Mesenchymal stem cell (in vitro differentiated cells and primary cell): ENCODE measurements at regions not wholly inside any gene's neighbourhood (a gene's known extent, or its start where the extent isn't known, plus 50 kb on each side); places are given as distances from the start of the nearest gene placed in this dataset.

Source experiments
- DNase-seq: peaks from one replicate; pipeline ENCODE4 v3.0.0-alpha.2; 2013
- H2AFZ ChIP-seq: one replicate; pipeline ENCODE4 v1.6.1; 2013; ENCODE audit warnings: low read depth, mild to moderate bottlenecking, control low read depth, inconsistent platforms, low read length, moderate library complexity
- H2AK5ac ChIP-seq: 2 replicates; pipeline ENCODE4 v1.6.1; 2013; ENCODE audit warnings: low read length, moderate library complexity, mild to moderate bottlenecking, inconsistent platforms; ENCODE audit not compliant: severe bottlenecking
- H2BK120ac ChIP-seq: one replicate; pipeline ENCODE4 v1.6.1; 2013; ENCODE audit warnings: low read depth, mild to moderate bottlenecking, inconsistent platforms, low read length, moderate library complexity
- H2BK12ac ChIP-seq, 2 experiments: one replicate each; pipeline ENCODE4 v1.6.1; 2013; ENCODE audit warnings: inconsistent platforms in 2 of 2, low read length in 2 of 2, mild to moderate bottlenecking in 2 of 2, moderate library complexity in 2 of 2, control low read depth in 1 of 2
- H2BK15ac ChIP-seq: one replicate; pipeline ENCODE4 v1.6.1; 2013; ENCODE audit warnings: mild to moderate bottlenecking, low read depth, inconsistent platforms; ENCODE audit not compliant: poor library complexity, severe bottlenecking
- H2BK5ac ChIP-seq: 2 replicates; pipeline ENCODE4 v1.6.1; 2013; ENCODE audit warnings: low read depth, mild to moderate bottlenecking, low read length, control low read depth, inconsistent platforms; ENCODE audit not compliant: poor library complexity, severe bottlenecking
- H3K14ac ChIP-seq, 2 experiments: one replicate each; pipeline ENCODE4 v1.6.1; 2013; ENCODE audit warnings: inconsistent platforms in 2 of 2, low read length in 2 of 2, control low read depth in 1 of 2, mild to moderate bottlenecking in 1 of 2, moderate library complexity in 1 of 2
- H3K18ac ChIP-seq, 2 experiments: one replicate each; pipeline ENCODE4 v1.6.1; 2013; ENCODE audit warnings: inconsistent platforms in 2 of 2, low read length in 2 of 2, control low read depth in 1 of 2, low read depth in 1 of 2, mild to moderate bottlenecking in 1 of 2
- H3K23ac ChIP-seq, 2 experiments: one replicate each; pipeline ENCODE4 v1.6.1; 2013; ENCODE audit warnings: inconsistent platforms in 2 of 2, low read length in 2 of 2, mild to moderate bottlenecking in 2 of 2, moderate library complexity in 2 of 2, control low read depth in 1 of 2
- H3K27ac ChIP-seq: 2 replicates; pipeline ENCODE4 v1.5.1; 2013; ENCODE audit warnings: mild to moderate bottlenecking, moderate library complexity, low read length, control low read depth, inconsistent platforms; ENCODE audit not compliant: poor library complexity, severe bottlenecking
- H3K27me3 ChIP-seq, 2 experiments: 2 replicates each; pipeline versions ENCODE4 v1.6.1 to v1.7.0; 2013; ENCODE audit warnings: low read length in 2 of 2, mild to moderate bottlenecking in 2 of 2, moderate library complexity in 2 of 2, control low read depth in 1 of 2, inconsistent platforms in 1 of 2; ENCODE audit not compliant: control insufficient read depth in 1 of 2, insufficient read depth in 1 of 2
- H3K36me3 ChIP-seq, 2 experiments: 2 replicates each; pipeline versions ENCODE4 v1.6.1 to v1.7.0; 2013; ENCODE audit warnings: low read length in 2 of 2, control low read depth in 1 of 2, inconsistent platforms in 1 of 2, low read depth in 1 of 2, mild to moderate bottlenecking in 1 of 2; ENCODE audit not compliant: insufficient read depth in 2 of 2, control insufficient read depth in 1 of 2
- H3K4ac ChIP-seq, 2 experiments: one replicate each; pipeline ENCODE4 v1.6.1; 2013; ENCODE audit warnings: inconsistent platforms in 2 of 2, low read length in 2 of 2, mild to moderate bottlenecking in 2 of 2, moderate library complexity in 2 of 2, control low read depth in 1 of 2, low read depth in 1 of 2
- H3K4me1 ChIP-seq: 2 replicates; pipeline ENCODE4 v1.6.1; 2013; ENCODE audit warnings: low read depth, low read length, control low read depth; ENCODE audit not compliant: control insufficient read depth, insufficient read depth
- H3K4me2 ChIP-seq: 2 replicates; pipeline ENCODE4 v1.6.1; 2013; ENCODE audit warnings: low read length, mild to moderate bottlenecking, inconsistent platforms; ENCODE audit not compliant: poor library complexity, severe bottlenecking
- H3K4me3 ChIP-seq, 2 experiments: 2 replicates each; pipeline versions ENCODE4 v1.5.1 to v1.7.0; 2013; ENCODE audit warnings: low read length in 2 of 2, mild to moderate bottlenecking in 2 of 2, control low read depth in 1 of 2, low read depth in 1 of 2; ENCODE audit not compliant: insufficient read depth in 1 of 2
- H3K79me1 ChIP-seq: replicated peaks from 2 replicates; pipeline ENCODE4 v1.6.1; 2013; ENCODE audit warnings: mild to moderate bottlenecking, control low read depth, low read length, inconsistent platforms; ENCODE audit not compliant: poor library complexity, severe bottlenecking
- H3K9ac ChIP-seq: 2 replicates; pipeline ENCODE4 v1.7.0; 2013; ENCODE audit warnings: mild to moderate bottlenecking, low read length, moderate library complexity
- H3K9me3 ChIP-seq: 2 replicates; pipeline ENCODE4 v1.7.0; 2013; ENCODE audit warnings: mild to moderate bottlenecking, low read length; ENCODE audit not compliant: control insufficient read depth
- H4K8ac ChIP-seq: one replicate; pipeline ENCODE4 v1.6.1; 2013; ENCODE audit warnings: inconsistent platforms, mild to moderate bottlenecking, low read length, moderate library complexity
- H4K91ac ChIP-seq: one replicate; pipeline ENCODE4 v1.6.1; 2013; ENCODE audit warnings: mild to moderate bottlenecking, low read length, inconsistent platforms
- WGBS: methylation state at CpG from one replicate; pipeline ENCODE4 v1.1.7; 2013; ENCODE audit warnings: mixed read lengths; 5-methylcytosine and 5-hydroxymethylcytosine counted together

GRCh38 chr6:66940003-66940402 is 1233.0 kb upstream of the EYS start:
- no peak overlapping the region for H3K9ac ChIP-seq
- no peak overlapping the region for H2BK5ac ChIP-seq
- no peak overlapping the region for H3K4me3 ChIP-seq
- H3K4me1 ChIP-seq: no peaks in the 10 kb centered on the region
- H3K4ac ChIP-seq: no peak overlapping the region
- H2AK5ac ChIP-seq: no peak overlapping the region
- no peaks in the 10 kb centered on the region for H3K79me1 ChIP-seq
- no peak for DNase-seq
- no peak overlapping the region for H3K27ac ChIP-seq
- no peak overlapping the region for H2BK120ac ChIP-seq
- H3K4me2 ChIP-seq: no peak overlapping the region
- no peak overlapping the region for H3K23ac ChIP-seq
- H2BK12ac ChIP-seq: no peak overlapping the region
- WGBS: no CpG with 5 or more reads among the region's 2 CpGs
- H3K18ac ChIP-seq: no peak overlapping the region
- H4K91ac ChIP-seq: no peak overlapping the region
- H3K9me3 ChIP-seq: peaks cover 6% of the 10 kb centered on the region
- H3K14ac ChIP-seq: no peak overlapping the region
- no peaks in the 10 kb centered on the region for H3K27me3 ChIP-seq
- H2AFZ ChIP-seq: no peak overlapping the region
- H3K36me3 ChIP-seq: no peaks in the 10 kb centered on the region
- no peak overlapping the region for H2BK15ac ChIP-seq
- H4K8ac ChIP-seq: no peak overlapping the region

DNA sequence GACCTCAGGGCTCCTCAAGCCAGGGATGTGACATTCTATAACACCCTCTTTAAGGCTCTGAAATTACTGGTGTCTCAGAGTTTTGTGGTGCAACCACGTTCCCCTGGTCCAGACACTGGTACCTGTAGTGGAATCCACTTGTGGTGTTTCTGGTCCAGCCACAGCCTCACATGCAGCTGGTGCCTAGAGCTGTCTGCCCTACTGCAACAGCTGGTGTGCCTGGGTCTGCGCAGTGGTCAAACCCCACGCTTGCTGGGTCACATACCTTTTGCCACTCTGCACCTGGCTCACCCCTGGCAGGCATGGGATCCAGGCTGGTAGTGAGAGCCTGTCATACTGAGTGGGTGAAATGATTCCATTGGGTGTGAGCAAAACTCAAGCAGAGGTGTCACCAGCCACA is 1230.2 kb upstream of the EYS start:
- H2AFZ ChIP-seq: no peak overlapping the region

DNA sequence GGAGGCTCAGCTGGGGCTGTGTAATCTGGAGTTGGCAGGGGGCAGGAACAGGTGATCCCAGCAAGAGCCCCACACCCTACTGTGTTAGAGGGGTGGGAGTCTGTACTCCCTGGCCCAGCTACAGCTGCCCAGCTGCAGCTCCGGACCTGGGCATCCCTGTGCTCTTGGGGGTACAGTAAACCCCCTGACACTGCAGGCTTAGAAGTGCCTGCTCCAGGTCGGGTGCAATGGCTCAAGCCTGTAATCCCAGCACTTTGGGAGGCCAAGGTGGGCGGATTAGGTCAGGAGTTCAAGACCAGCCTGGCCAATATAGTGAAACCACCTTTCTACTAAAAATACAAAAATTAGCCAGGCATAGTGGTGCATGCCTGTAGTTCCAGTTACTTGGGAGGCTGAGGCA is 1228.6 kb upstream of the EYS start:
- Histone ChIP-seq H2BK12ac (no peak overlapping the region), H3K36me3 (no peaks in the 10 kb centered on the region), H2BK5ac (no peak overlapping the region), H3K14ac (no peak overlapping the region), H4K91ac (no peak overlapping the region), H2AFZ (no peak overlapping the region), H3K27me3 (no peaks in the 10 kb centered on the region), H4K8ac (no peak overlapping the region), H3K9me3 (peaks cover 6% of the 10 kb centered on the region), H3K27ac (no peak overlapping the region), H3K4me1 (no peaks in the 10 kb centered on the region), H3K4me3 (no peak overlapping the region), H3K4me2 (no peak overlapping the region), H3K79me1 (no peaks in the 10 kb centered on the region), H3K23ac (no peak overlapping the region), H2AK5ac (no peak overlapping the region), H2BK15ac (no peak overlapping the region), H3K18ac (no peak overlapping the region), H3K4ac (no peak overlapping the region), H3K9ac (no peak overlapping the region), H2BK120ac (no peak overlapping the region)
- no peak for DNase-seq
- 76% methylated on average over 3 of the region's 3 CpGs for WGBS

More for the DNA sequence above, 1230.2 kb upstream of the EYS start:
- no peak overlapping the region for H2AK5ac ChIP-seq
- H3K27ac ChIP-seq: no peak overlapping the region
- no peak overlapping the region for H3K4me3 ChIP-seq
- H2BK15ac ChIP-seq: no peak overlapping the region
- no peak overlapping the region for H2BK5ac ChIP-seq
- no peak overlapping the region for H3K14ac ChIP-seq
- H3K4me1 ChIP-seq: no peaks in the 10 kb centered on the region
- no peak overlapping the region for H4K8ac ChIP-seq
- H3K4ac ChIP-seq: no peak overlapping the region
- no peak overlapping the region for H2BK12ac ChIP-seq
- no peak overlapping the region for H3K9ac ChIP-seq
- no peak overlapping the region for H4K91ac ChIP-seq
- WGBS: 71% methylated on average over 3 of the region's 3 CpGs
- H2BK120ac ChIP-seq: no peak overlapping the region
- H3K79me1 ChIP-seq: no peaks in the 10 kb centered on the region
- H3K9me3 ChIP-seq: peaks cover 6% of the 10 kb centered on the region
- no peak for DNase-seq
- H3K18ac ChIP-seq: peak overlapping the region in 1 of 2 experiments; percentile 62
- H3K27me3 ChIP-seq: no peaks in the 10 kb centered on the region
- H3K4me2 ChIP-seq: no peak overlapping the region
- H3K36me3 ChIP-seq: no peaks in the 10 kb centered on the region
- H3K23ac ChIP-seq: no peak overlapping the region

DNA sequence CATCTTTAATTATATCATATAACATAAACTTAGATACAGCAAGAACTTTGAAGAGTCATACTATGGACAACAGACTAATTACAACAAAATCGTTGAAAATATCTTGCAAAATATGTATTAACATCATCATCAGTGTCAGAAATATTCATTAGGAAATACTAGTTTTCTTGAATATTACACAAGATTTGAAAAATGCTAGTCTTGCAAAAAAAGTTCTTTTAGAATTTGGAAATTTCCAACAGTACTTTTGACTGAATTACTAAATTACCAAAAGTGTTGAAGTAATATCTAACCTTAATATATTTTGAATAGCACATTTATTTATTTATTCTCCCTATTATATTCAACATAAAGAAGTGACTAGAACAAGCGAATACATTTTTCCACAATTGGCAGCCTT is 1224.8 kb upstream of the EYS start:
- H3K79me1 ChIP-seq: no peaks in the 10 kb centered on the region
- WGBS: 100% methylated on average over 1 of the region's 2 CpGs

More for the DNA sequence above, 1224.8 kb upstream of the EYS start:
- no peaks in the 10 kb centered on the region for H3K36me3 ChIP-seq
- H3K27ac ChIP-seq: no peak overlapping the region
- no peak overlapping the region for H3K14ac ChIP-seq
- no peak overlapping the region for H3K4me3 ChIP-seq
- no peaks in the 10 kb centered on the region for H3K4me1 ChIP-seq
- H3K27me3 ChIP-seq: no peaks in the 10 kb centered on the region
- no peak overlapping the region for H2BK120ac ChIP-seq
- H2BK12ac ChIP-seq: no peak overlapping the region
- no peak overlapping the region for H3K9ac ChIP-seq
- H3K4me2 ChIP-seq: no peak overlapping the region
- DNase-seq: no peak
- no peak overlapping the region for H3K4ac ChIP-seq
- no peak overlapping the region for H2AFZ ChIP-seq
- no peak overlapping the region for H4K91ac ChIP-seq
- H3K9me3 ChIP-seq: peaks cover 19% of the 10 kb centered on the region
- no peak overlapping the region for H4K8ac ChIP-seq
- H2BK5ac ChIP-seq: no peak overlapping the region
- H3K23ac ChIP-seq: no peak overlapping the region
- no peak overlapping the region for H2AK5ac ChIP-seq
- H2BK15ac ChIP-seq: no peak overlapping the region
- no peak overlapping the region for H3K18ac ChIP-seq
